DND-41 (cell line): ENCODE measurements at regions not wholly inside any gene's neighbourhood (a gene's known extent, or its start where the extent isn't known, plus 50 kb on each side); places are given as distances from the start of the nearest gene placed in this dataset.

ENCODE experiments used
- CTCF ChIP-seq: IDR thresholded peaks from 2 replicates; pipeline ENCODE4 v1.5.1; 2012; ENCODE audit warnings: borderline replicate concordance, low read length, moderate library complexity, mild to moderate bottlenecking; ENCODE audit not compliant: poor library complexity, severe bottlenecking; ENCODE audit errors: extremely low read depth
- EZH2 ChIP-seq: IDR thresholded peaks from 3 replicates; pipeline ENCODE4 v1.6.1; 2012; ENCODE audit warnings: borderline replicate concordance, low read depth, mild to moderate bottlenecking, moderate library complexity, low read length, inconsistent platforms; ENCODE audit not compliant: severe bottlenecking

GRCh38 chr6:139784222-139784769, 409.8 kb upstream of the CITED2 start:
- TF ChIP-seq CTCF, result no peak
- no peak for TF ChIP-seq EZH2
